Activated CD4-positive, alpha-beta T cell treated with anti-CD3 and anti-CD28 coated beads, Interleukin-2, amount 10 ng/mL, durations not matched to agents 24 days and 14 days (primary cell): ENCODE measurements at regions not wholly inside any gene's neighbourhood (a gene's known extent, or its start where the extent isn't known, plus 50 kb on each side); places are given as distances from the start of the nearest gene placed in this dataset.

ENCODE experiments used
- DNase-seq: peaks from one replicate; pipeline ENCODE4 v3.0.0; 2022
- H3K27ac Mint-ChIP-seq: one replicate; pipeline ENCODE4 v1.8.0; 2022; ENCODE audit warnings: mild to moderate bottlenecking, mixed read lengths
- H3K27me3 Mint-ChIP-seq: one replicate; pipeline ENCODE4 v1.8.0; 2022; ENCODE audit warnings: mixed read lengths
- H3K36me3 Mint-ChIP-seq: one replicate; pipeline ENCODE4 v1.8.0; 2022; ENCODE audit warnings: low read depth, mild to moderate bottlenecking, mixed read lengths
- H3K4me1 Mint-ChIP-seq: one replicate; pipeline ENCODE4 v1.8.0; 2021; ENCODE audit warnings: mixed read lengths
- H3K4me3 Mint-ChIP-seq: one replicate; pipeline ENCODE4 v1.8.0; 2022; ENCODE audit warnings: mild to moderate bottlenecking, moderate library complexity, mixed read lengths
- H3K9me3 Mint-ChIP-seq: one replicate; pipeline ENCODE4 v1.8.0; 2021; ENCODE audit warnings: mixed read lengths
- intact Hi-C: fragments of 100-400 bp; cut with micrococcal nuclease; formaldehyde crosslinking; loops from one replicate; pipeline ENCODE4 v1.15.1; 2023

DNA sequence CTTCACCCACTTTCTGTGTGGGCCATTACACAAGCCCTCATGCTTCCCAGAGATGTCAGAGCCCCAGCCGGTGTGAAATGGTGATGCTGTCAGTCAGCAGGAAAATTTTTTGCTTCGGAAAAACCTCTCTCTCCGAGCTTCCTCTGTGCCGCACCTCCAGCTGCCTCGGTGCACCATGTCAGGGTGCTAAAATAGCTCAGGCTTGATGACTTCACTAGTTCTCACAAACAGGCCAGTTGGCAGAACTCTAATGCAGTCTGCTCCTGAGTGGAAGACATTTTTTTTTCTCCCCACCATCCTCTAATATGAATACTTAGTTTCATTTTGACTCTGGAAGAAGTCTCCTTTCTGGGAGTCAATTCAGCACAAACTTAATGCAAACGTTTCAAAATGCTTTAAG, 71.3 kb downstream of the KLF12 start:
- Mint-ChIP-seq H3K27me3 (no peaks in the 10 kb centered on the region), H3K27ac (peak overlapping the region; percentile 88), H3K4me3 (peak overlapping the region; percentile 74), H3K4me1 (peaks cover 62% of the 10 kb centered on the region), H3K9me3 (peaks cover 12% of the 10 kb centered on the region), H3K36me3 (peaks cover 28% of the 10 kb centered on the region)
- intact Hi-C loops: loop anchor here (1.0 to 5.0 kb wide), 7 partner anchors 28 to 224 kb away; no protein-coding TSS in a partner anchor
- peak; percentile 67 for DNase-seq

DNA sequence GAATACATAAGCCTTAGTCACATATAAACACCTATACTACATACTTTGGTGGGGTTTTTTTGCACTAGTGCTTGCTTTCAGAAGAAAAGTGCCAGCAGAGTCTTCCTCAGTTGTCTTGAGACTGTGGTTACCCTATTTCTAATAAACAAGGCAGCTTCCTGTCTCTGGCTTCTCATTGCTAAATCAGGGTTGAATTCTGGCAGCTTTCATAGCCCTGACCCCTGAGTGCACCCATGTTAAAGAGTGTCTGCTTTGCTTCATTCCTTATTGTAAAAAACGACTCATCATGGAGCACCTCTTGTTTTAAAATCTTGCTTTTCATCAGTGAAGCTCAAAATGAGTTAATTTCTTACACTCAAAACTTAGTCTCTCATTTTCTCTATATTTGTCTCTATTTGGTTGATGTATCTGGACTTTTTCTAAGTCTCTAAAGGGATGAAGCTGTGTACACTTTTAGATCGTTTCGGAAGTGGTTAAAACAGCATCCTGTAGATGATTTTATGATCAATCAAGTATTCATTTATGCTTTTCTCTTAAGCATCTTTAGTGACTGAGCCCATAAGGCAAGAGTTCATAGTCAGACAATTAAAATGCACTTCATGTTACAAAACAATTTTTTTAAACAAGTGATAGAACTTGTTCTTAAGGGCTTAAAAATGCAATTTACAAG, 72.1 kb downstream of the KLF12 start:
- H3K27me3 Mint-ChIP-seq: no peaks in the 10 kb centered on the region
- H3K4me3 Mint-ChIP-seq: peak overlapping the region; percentile 74
- peaks cover 65% of the 10 kb centered on the region for H3K4me1 Mint-ChIP-seq
- peak overlapping the region; percentile 88 for H3K27ac Mint-ChIP-seq
- intact Hi-C loops: loop anchor here (2.0 to 5.0 kb wide), 6 partner anchors 29 to 225 kb away; no protein-coding TSS in a partner anchor
- peaks cover 28% of the 10 kb centered on the region for H3K36me3 Mint-ChIP-seq
- DNase-seq: peak; percentile 70
- H3K9me3 Mint-ChIP-seq: peaks cover 12% of the 10 kb centered on the region

- Mint-ChIP-seq H3K4me3 (no peak overlapping the region), H3K27ac (no peak overlapping the region), H3K36me3 (peaks cover 26% of the 10 kb centered on the region), H3K4me1 (peaks cover 44% of the 10 kb centered on the region), H3K9me3 (peaks cover 8% of the 10 kb centered on the region), H3K27me3 (no peaks in the 10 kb centered on the region)
- intact Hi-C loops: no loop called here
- DNase-seq: no peak
Observed at GRCh38 chr13:74056801-74057542, 77.2 kb downstream of the KLF12 start.

DNA sequence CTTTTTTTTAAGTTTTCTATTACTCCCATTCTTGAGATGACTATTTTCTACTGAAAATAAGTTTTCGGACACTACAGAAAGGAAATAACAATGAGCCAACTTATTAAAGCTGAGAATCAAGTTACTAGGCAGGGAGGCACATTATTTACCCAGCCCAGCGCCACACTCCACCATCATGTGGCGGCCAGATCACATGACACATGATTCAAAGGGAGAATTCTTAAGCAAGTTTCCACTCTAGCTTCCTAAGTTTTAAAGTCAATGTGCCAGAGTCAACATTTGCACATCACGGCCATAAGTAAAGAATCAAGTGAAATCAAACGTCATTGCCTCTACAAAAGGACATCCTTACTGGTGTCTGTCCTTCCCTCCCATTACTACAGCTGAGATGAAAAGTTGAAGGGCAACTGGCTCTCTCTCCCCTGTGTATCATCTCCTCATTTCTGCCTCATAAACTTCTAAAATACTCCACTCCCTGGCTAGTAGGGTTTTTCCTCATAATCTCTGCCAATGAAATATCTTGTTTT, 81.7 kb downstream of the KLF12 start:
- H3K4me3 Mint-ChIP-seq: no peak overlapping the region
- intact Hi-C loops: no loop called here
- DNase-seq: no peak
- H3K4me1 Mint-ChIP-seq: peaks cover 32% of the 10 kb centered on the region
- H3K36me3 Mint-ChIP-seq: peaks cover 21% of the 10 kb centered on the region
- no peaks in the 10 kb centered on the region for H3K27me3 Mint-ChIP-seq
- H3K27ac Mint-ChIP-seq: no peak overlapping the region
- H3K9me3 Mint-ChIP-seq: peaks cover 4% of the 10 kb centered on the region

- peaks cover 26% of the 10 kb centered on the region for H3K4me1 Mint-ChIP-seq
- intact Hi-C loops: no loop called here
- no peak for DNase-seq
- peaks cover 23% of the 10 kb centered on the region for H3K36me3 Mint-ChIP-seq
- no peak overlapping the region for H3K4me3 Mint-ChIP-seq
- H3K27ac Mint-ChIP-seq: no peak overlapping the region
- peaks cover 4% of the 10 kb centered on the region for H3K9me3 Mint-ChIP-seq
- no peaks in the 10 kb centered on the region for H3K27me3 Mint-ChIP-seq
Observed at GRCh38 chr13:74048756-74049155, 85.4 kb downstream of the KLF12 start.

- Mint-ChIP-seq H3K9me3 (peaks cover 4% of the 10 kb centered on the region), H3K27ac (no peak overlapping the region), H3K36me3 (peaks cover 21% of the 10 kb centered on the region), H3K4me1 (peaks cover 24% of the 10 kb centered on the region), H3K27me3 (no peaks in the 10 kb centered on the region), H3K4me3 (no peak overlapping the region)
- intact Hi-C loops: no loop called here
- DNase-seq: no peak
Observed at GRCh38 chr13:74047931-74048600, 86.1 kb downstream of the KLF12 start.

- Mint-ChIP-seq H3K36me3 (peaks cover 16% of the 10 kb centered on the region), H3K4me1 (peaks cover 21% of the 10 kb centered on the region), H3K27ac (no peak overlapping the region), H3K4me3 (no peak overlapping the region), H3K27me3 (no peaks in the 10 kb centered on the region), H3K9me3 (peaks cover 4% of the 10 kb centered on the region)
- no peak for DNase-seq
- intact Hi-C loops: no loop called here
Observed at GRCh38 chr13:74046431-74046830, 87.8 kb downstream of the KLF12 start.

GRCh38 chr13:74045583-74045982, 88.6 kb downstream of the KLF12 start:
- Mint-ChIP-seq H3K4me3 (no peak overlapping the region), H3K4me1 (peaks cover 15% of the 10 kb centered on the region), H3K36me3 (peaks cover 10% of the 10 kb centered on the region), H3K9me3 (no peaks in the 10 kb centered on the region), H3K27ac (no peak overlapping the region), H3K27me3 (no peaks in the 10 kb centered on the region)
- intact Hi-C loops: no loop called here
- no peak for DNase-seq

DNA sequence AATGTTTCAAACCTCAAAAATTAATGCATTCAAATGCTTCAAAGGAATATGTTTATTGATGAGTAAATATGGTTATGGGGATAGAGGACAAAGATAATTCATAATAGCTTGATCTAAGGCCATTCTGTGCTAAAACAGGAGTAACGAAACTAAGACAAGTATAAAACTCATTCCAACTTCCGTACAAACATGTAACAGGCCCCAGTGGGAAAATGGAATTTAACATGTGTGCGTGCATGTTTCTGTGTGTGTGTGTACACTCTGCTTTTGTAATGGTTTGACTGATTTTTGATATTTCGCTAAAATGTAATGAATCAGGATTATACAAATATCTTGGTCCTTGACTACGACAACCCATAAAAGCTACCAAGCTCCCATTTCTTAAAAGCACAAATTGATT, 91.0 kb downstream of the KLF12 start:
- no peak for DNase-seq
- Mint-ChIP-seq H3K4me1 (peaks cover 13% of the 10 kb centered on the region), H3K27ac (no peak overlapping the region), H3K27me3 (no peaks in the 10 kb centered on the region), H3K36me3 (peaks cover 2% of the 10 kb centered on the region), H3K9me3 (no peaks in the 10 kb centered on the region), H3K4me3 (no peak overlapping the region)
- intact Hi-C loops: no loop called here

GRCh38 chr13:74040200-74040599, 94.0 kb downstream of the KLF12 start:
- Mint-ChIP-seq H3K4me3 (no peak overlapping the region), H3K27ac (no peak overlapping the region), H3K4me1 (peaks cover 22% of the 10 kb centered on the region), H3K36me3 (peaks cover 3% of the 10 kb centered on the region), H3K27me3 (no peaks in the 10 kb centered on the region), H3K9me3 (no peaks in the 10 kb centered on the region)
- peak; percentile 65 for DNase-seq
- intact Hi-C loops: no loop called here

GRCh38 chr13:74039667-74040066, 94.5 kb downstream of the KLF12 start:
- no peaks in the 10 kb centered on the region for H3K27me3 Mint-ChIP-seq
- H3K9me3 Mint-ChIP-seq: no peaks in the 10 kb centered on the region
- H3K4me3 Mint-ChIP-seq: no peak overlapping the region
- H3K36me3 Mint-ChIP-seq: peaks cover 1% of the 10 kb centered on the region
- no peak for DNase-seq
- H3K27ac Mint-ChIP-seq: no peak overlapping the region
- peaks cover 21% of the 10 kb centered on the region for H3K4me1 Mint-ChIP-seq
- intact Hi-C loops: no loop called here

GRCh38 chr13:74039154-74039553, 95.0 kb downstream of the KLF12 start:
- Mint-ChIP-seq H3K9me3 (no peaks in the 10 kb centered on the region), H3K36me3 (peaks cover 1% of the 10 kb centered on the region), H3K4me1 (peaks cover 21% of the 10 kb centered on the region), H3K27ac (no peak overlapping the region), H3K27me3 (no peaks in the 10 kb centered on the region), H3K4me3 (no peak overlapping the region)
- DNase-seq: no peak
- intact Hi-C loops: no loop called here

GRCh38 chr13:74037762-74038161, 96.4 kb downstream of the KLF12 start:
- Mint-ChIP-seq H3K27me3 (no peaks in the 10 kb centered on the region), H3K9me3 (no peaks in the 10 kb centered on the region), H3K4me3 (no peak overlapping the region), H3K4me1 (peaks cover 19% of the 10 kb centered on the region), H3K36me3 (peaks cover 1% of the 10 kb centered on the region), H3K27ac (no peak overlapping the region)
- DNase-seq: no peak
- intact Hi-C loops: no loop called here

DNA sequence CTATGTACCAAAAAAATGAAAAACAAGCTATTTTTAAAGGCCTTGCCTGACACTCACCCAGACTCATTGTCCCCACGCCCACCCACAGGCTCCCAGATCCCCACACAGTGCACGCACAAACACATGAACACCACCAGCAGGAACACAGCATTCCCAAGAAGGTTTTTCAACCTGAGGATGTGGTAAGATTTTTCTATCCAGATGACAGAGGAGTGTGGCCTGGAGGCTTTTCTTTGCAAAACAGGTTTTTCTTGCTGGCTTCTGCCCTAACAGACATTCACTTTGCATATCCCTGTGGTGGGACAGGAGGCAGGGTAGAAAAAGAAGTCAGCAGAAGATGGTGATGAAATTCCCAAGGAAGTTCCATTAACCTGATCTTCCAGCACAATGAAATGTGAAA, 97.8 kb downstream of the KLF12 start:
- H3K36me3 Mint-ChIP-seq: peaks cover 1% of the 10 kb centered on the region
- peaks cover 23% of the 10 kb centered on the region for H3K4me1 Mint-ChIP-seq
- no peak for DNase-seq
- no peak overlapping the region for H3K4me3 Mint-ChIP-seq
- H3K9me3 Mint-ChIP-seq: no peaks in the 10 kb centered on the region
- no peaks in the 10 kb centered on the region for H3K27me3 Mint-ChIP-seq
- intact Hi-C loops: no loop called here
- H3K27ac Mint-ChIP-seq: no peak overlapping the region
